Colonic mucosa (tissue), 4 donors: ENCODE measurements at regions not wholly inside any gene's neighbourhood (a gene's known extent, or its start where the extent isn't known, plus 50 kb on each side); places are given as distances from the start of the nearest gene placed in this dataset.

Experiments used
- DNase-seq: peaks from one replicate; pipeline ENCODE4 v3.0.0-alpha.2; 2020
- H3K27ac ChIP-seq: fragments of 200-600 bp; one replicate; pipeline ENCODE4 v1.8.0; 2021
- H3K27me3 ChIP-seq: fragments of 200-600 bp; one replicate; pipeline ENCODE4 v1.8.0; 2021
- H3K36me3 ChIP-seq: fragments of 200-600 bp; one replicate; pipeline ENCODE4 v1.8.0; 2021
- H3K4me1 ChIP-seq: fragments of 200-600 bp; one replicate; pipeline ENCODE4 v1.8.0; 2021; ENCODE audit warnings: mild to moderate bottlenecking
- H3K4me3 ChIP-seq: fragments of 200-600 bp; one replicate; pipeline ENCODE4 v1.8.0; 2021
- H3K9ac ChIP-seq, 2 donors: one replicate each; pipeline ENCODE4 v1.7.0; 2013; ENCODE audit warnings: control low read depth in 2 of 2, low read depth in 2 of 2, low read length in 2 of 2
- H3K9me3 ChIP-seq: fragments of 200-600 bp; one replicate; pipeline ENCODE4 v1.8.0; 2021
- intact Hi-C: fragments of 100-400 bp; cut with DNase I; formaldehyde crosslinking; loops from one replicate; pipeline ENCODE4 v1.14.1; 2022
- TF ChIP-seq, protein P1 (sequence below): fragments of 200-600 bp; IDR thresholded peaks from one replicate; pipeline ENCODE4 v1.8.0; 2022; ENCODE audit warnings: antibody characterized with exemption, mild to moderate bottlenecking
- donor health status: healthy.
- donor health status: DM: no; HTN: no; CAD: no.
- donor health status: DM: no; HTN: no; CAD: no.

DNA sequence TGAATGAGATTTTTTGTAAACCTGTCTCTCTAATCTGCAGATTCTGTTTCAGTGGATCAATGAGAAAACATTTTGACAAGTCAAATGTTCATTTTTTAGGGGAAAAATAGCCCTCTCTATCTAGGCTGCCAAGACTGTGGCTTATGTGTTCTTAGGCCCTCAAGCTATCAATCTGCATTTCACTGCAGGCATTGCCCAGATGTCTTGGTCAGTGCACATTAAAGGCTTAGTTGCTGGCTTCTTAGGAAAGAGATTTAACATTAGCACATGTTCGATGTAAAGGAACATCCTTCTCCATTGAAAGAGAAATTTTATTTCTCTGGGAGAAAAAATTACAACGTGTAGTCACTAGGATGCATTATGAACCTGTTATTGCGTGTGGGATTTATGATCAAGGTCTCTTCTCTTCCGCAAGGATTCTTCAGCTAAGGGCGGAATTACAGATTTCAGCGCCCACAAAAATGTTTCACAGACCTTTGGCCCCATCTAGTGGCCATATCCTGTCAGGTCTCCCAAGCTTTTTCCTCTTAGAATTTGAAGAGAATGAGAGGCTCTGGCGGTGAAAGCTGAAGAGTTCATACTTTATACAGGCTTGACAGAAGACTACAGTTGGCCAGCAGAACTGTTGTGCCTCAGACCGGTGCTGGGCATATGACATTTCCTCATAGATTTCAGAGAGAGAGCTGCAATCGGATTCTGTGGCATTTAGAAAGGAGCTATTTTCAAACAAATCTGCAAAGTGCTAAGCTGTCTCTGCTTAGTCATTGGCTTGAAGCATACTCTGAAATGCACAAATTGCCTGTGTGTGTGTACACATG lies 144.6 kb upstream of the NOCT start:
- no peak overlapping the region for H3K4me3 ChIP-seq
- peak; percentile 65 for DNase-seq
- TF ChIP-seq, protein P1, sequence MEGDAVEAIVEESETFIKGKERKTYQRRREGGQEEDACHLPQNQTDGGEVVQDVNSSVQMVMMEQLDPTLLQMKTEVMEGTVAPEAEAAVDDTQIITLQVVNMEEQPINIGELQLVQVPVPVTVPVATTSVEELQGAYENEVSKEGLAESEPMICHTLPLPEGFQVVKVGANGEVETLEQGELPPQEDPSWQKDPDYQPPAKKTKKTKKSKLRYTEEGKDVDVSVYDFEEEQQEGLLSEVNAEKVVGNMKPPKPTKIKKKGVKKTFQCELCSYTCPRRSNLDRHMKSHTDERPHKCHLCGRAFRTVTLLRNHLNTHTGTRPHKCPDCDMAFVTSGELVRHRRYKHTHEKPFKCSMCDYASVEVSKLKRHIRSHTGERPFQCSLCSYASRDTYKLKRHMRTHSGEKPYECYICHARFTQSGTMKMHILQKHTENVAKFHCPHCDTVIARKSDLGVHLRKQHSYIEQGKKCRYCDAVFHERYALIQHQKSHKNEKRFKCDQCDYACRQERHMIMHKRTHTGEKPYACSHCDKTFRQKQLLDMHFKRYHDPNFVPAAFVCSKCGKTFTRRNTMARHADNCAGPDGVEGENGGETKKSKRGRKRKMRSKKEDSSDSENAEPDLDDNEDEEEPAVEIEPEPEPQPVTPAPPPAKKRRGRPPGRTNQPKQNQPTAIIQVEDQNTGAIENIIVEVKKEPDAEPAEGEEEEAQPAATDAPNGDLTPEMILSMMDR: peak; percentile 84
- no peak overlapping the region for H3K9ac ChIP-seq
- H3K27ac ChIP-seq: no peak overlapping the region
- no peaks in the 10 kb centered on the region for H3K4me1 ChIP-seq
- intact Hi-C loops: loop anchor here (5.0 to 10.0 kb wide), 2 partner anchors 186 to 834 kb away; no protein-coding TSS in a partner anchor
- H3K27me3 ChIP-seq: no peaks in the 10 kb centered on the region
- no peaks in the 10 kb centered on the region for H3K9me3 ChIP-seq
- H3K36me3 ChIP-seq: no peaks in the 10 kb centered on the region

DNA sequence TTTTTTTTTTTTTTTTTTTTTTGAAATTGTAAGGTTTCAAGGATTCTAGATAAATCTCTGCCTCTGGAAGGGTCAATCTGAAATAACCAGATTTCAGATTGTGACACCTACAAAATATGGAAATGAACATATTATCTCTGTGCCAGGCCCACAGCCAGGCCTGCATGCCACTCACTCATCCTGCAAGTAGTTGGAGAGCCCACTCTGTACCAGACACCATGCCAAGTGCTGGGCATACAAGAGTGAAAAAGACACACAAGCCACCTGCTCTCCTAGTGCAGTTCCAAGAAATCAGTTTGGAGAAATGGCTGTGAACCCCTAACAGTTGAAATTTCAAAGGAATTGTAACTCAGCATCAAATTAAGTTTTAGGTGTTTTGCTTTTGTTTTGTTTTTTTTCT lies 145.9 kb upstream of the NOCT start:
- intact Hi-C loops: loop anchor here (5.0 to 10.0 kb wide), 2 partner anchors 185 to 832 kb away; no protein-coding TSS in a partner anchor
- H3K4me1 ChIP-seq: no peaks in the 10 kb centered on the region
- H3K36me3 ChIP-seq: no peaks in the 10 kb centered on the region

DNA sequence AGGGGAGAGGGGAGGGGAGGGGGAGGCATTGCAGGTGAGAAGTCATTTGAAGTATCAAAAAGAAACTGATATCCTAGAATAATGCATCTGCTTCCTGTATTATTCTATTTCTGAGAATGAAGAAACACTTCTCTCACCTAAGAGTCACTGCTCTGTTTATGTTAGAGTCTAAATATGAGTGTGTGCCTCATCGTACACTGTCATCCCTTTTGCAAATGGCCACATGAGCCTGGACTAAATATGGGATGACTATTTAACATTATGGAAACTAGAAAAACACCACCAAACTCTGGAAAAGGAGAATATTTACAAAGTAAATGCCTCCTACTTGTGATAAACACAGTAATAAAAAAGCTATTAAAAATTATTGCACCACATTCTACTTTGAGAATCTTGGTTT lies 146.4 kb upstream of the NOCT start:
- Histone ChIP-seq H3K9ac (no peak overlapping the region), H3K27me3 (no peaks in the 10 kb centered on the region), H3K27ac (no peak overlapping the region), H3K36me3 (no peaks in the 10 kb centered on the region), H3K4me3 (no peak overlapping the region), H3K9me3 (no peaks in the 10 kb centered on the region), H3K4me1 (no peaks in the 10 kb centered on the region)
- intact Hi-C loops: no loop called here
- DNase-seq: no peak
- TF ChIP-seq, protein P1: no peak

More for the DNA sequence above, 145.9 kb upstream of the NOCT start:
- TF ChIP-seq, protein P1: no peak
- Histone ChIP-seq H3K9ac (no peak overlapping the region), H3K27me3 (no peaks in the 10 kb centered on the region), H3K9me3 (no peaks in the 10 kb centered on the region), H3K4me3 (no peak overlapping the region), H3K27ac (no peak overlapping the region)
- DNase-seq: no peak

DNA sequence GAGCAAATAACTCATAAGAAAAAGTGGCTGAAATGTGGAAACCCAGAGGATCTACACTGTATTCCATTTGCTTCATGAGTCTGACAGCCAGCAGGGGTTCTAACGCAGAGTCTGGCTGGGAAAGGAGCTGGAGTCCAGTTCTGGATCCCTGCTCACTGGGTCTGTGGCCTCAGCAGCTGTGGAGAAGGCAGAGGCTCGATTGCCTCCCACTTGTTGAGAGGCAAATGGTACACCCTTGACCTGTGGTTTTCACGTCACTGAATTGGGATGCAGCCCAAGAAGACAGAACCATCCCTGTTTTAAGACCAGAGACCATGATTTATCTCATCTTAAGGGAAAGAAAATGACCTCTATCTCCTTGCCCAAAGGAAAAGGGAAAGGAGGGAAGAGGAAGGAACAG lies 147.0 kb upstream of the NOCT start:
- H3K4me3 ChIP-seq: no peak overlapping the region
- no peak overlapping the region for H3K27ac ChIP-seq
- H3K36me3 ChIP-seq: no peaks in the 10 kb centered on the region
- TF ChIP-seq, protein P1: no peak
- no peak for DNase-seq
- intact Hi-C loops: no loop called here
- H3K4me1 ChIP-seq: no peaks in the 10 kb centered on the region
- H3K9me3 ChIP-seq: no peaks in the 10 kb centered on the region
- H3K9ac ChIP-seq: no peak overlapping the region
- H3K27me3 ChIP-seq: no peaks in the 10 kb centered on the region

DNA sequence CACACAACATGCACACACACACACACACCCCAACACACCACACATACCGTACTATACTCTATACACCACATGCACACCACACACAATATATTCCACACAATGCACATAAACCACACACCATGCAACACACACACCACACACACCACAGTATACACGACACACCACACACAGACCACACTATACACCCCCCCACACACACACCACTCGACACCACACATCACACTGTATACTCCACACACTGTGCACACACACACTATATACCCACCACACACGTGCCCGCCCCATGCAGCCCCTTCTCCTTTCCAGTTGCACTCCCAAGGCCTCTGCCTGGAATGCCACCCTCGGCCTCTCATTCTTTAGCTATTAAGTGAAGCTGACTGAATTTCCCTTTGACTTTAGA lies 148.2 kb upstream of the NOCT start:
- intact Hi-C loops: no loop called here
- H3K9ac ChIP-seq: no peak overlapping the region
- no peaks in the 10 kb centered on the region for H3K36me3 ChIP-seq
- DNase-seq: no peak
- no peak overlapping the region for H3K4me3 ChIP-seq
- TF ChIP-seq, protein P1: no peak
- no peaks in the 10 kb centered on the region for H3K9me3 ChIP-seq
- H3K27me3 ChIP-seq: no peaks in the 10 kb centered on the region
- no peaks in the 10 kb centered on the region for H3K4me1 ChIP-seq
- no peak overlapping the region for H3K27ac ChIP-seq
